HepG2 (cell line): ENCODE measurements at regions not wholly inside any gene's neighbourhood (a gene's known extent, or its start where the extent isn't known, plus 50 kb on each side); places are given as distances from the start of the nearest gene placed in this dataset.

Source experiments
- KLF12 ChIP-seq: sonication (generic); formaldehyde crosslinking; IDR thresholded peaks from 2 replicates; pipeline ENCODE4 v1.4.0; 2020; ENCODE audit warnings: missing genetic modification reagents, borderline replicate concordance
- NFIC ChIP-seq: IDR thresholded peaks from 2 replicates; pipeline ENCODE4 v1.6.1; 2012; ENCODE audit warnings: mild to moderate bottlenecking, low read length, inconsistent platforms
- PAX8 ChIP-seq: sonication (generic); formaldehyde crosslinking; IDR thresholded peaks from 2 replicates; pipeline ENCODE4 v1.8.0; 2022; ENCODE audit warnings: mild to moderate bottlenecking, missing genetic modification reagents, borderline replicate concordance
- POGZ ChIP-seq: sonication (generic); formaldehyde crosslinking; IDR thresholded peaks from 2 replicates; pipeline ENCODE4 v1.4.0; 2020; ENCODE audit warnings: mild to moderate bottlenecking, missing genetic modification reagents
- PPARG ChIP-seq: conservative IDR thresholded peaks from 2 replicates; pipeline ENCODE4 v1.6.1; 2016; ENCODE audit warnings: missing biosample characterization, missing genetic modification reagents
- SRF ChIP-seq: IDR thresholded peaks from 2 replicates; pipeline ENCODE4 v1.6.1; 2011; ENCODE audit warnings: mild to moderate bottlenecking, low read depth, low read length, moderate library complexity
- ZNF556 ChIP-seq: sonication (generic); formaldehyde crosslinking; IDR thresholded peaks from 2 replicates; pipeline ENCODE4 v1.4.0; 2020; ENCODE audit warnings: mild to moderate bottlenecking, missing genetic modification reagents, borderline replicate concordance
- ZNF558 ChIP-seq: sonication (generic); formaldehyde crosslinking; IDR thresholded peaks from 2 replicates; pipeline ENCODE4 v1.9.0; 2022; ENCODE audit warnings: mild to moderate bottlenecking, missing genetic modification reagents, borderline replicate concordance
- ZNF615 ChIP-seq: sonication (generic); formaldehyde crosslinking; IDR thresholded peaks from 2 replicates; pipeline ENCODE4 v1.5.0; 2020; ENCODE audit warnings: mild to moderate bottlenecking, missing genetic modification reagents, borderline replicate concordance
- ZNF644 ChIP-seq: IDR thresholded peaks from 2 replicates; pipeline ENCODE4 v1.6.1; 2016; ENCODE audit warnings: low read depth
- TF ChIP-seq, protein P1 (sequence below): sonication (generic); formaldehyde crosslinking; IDR thresholded peaks from 2 replicates; pipeline ENCODE4 v1.8.1; 2023; ENCODE audit warnings: mild to moderate bottlenecking, moderate library complexity, missing genetic modification reagents
- TF ChIP-seq, protein P2 (sequence below): sonication (generic); formaldehyde crosslinking; IDR thresholded peaks from 2 replicates; pipeline ENCODE4 v1.4.0; 2020; ENCODE audit warnings: missing genetic modification reagents

DNA sequence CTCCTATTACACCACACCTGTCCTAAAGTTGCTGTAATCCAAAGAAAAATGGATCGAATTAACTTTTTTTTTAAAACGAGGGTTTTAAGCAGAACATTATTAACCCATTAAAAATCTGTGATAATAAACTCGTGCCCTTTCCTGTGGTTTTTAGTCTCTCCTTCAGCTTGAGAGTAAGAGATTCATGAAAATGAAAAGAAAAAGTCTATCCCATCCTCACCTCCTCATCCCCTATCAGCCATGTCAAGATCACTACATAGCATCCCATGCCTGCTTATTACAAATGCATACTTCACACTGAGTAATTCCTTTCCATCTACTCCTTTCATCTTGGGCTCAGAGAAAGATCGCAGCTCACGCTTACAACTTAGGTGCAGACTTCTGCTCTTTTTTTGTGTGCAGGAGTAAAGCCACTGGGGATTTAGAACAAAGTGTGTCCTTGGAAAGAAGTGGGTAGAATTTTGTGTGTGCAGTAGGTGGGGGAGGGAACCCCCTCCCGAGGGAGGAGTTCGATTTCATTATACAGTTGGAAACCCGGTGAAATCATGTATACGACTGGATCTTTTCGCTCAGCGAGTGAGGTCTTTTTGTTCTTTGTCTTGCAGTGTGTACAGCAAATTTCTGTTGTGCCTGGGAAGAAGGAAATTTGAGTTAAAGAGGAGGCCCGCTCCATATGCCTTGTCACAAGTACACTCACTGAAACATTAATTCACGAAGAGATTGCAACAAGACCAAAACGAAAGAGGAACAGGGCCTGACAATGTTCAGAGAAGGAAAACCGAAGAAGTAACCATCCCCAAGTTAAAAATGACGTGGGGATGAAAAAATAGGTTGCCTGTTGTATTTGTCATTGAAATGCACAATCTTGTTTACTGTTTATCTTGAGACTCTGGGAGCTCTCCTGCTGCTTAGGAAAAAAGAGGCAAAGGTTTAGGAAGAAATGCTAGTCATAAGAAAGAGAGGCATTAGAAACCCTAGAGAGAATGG is 146.5 kb upstream of the ZNF217 start (continued):
- no peak for TF ChIP-seq KLF12 (CRISPR knock-in tag)
- 0 out of 2 replicates have a peak, but pooled peaks have one; percentile 59 for TF ChIP-seq ZNF556 (CRISPR knock-in tag)
- TF ChIP-seq SRF: no peak
- TF ChIP-seq NFIC: peak; percentile 4; the same call in 1 of the 2 replicates
- 0 out of 2 replicates have a peak, but pooled peaks have one; percentile 10 for TF ChIP-seq ZNF615 (CRISPR knock-in tag)
- no peak for TF ChIP-seq ZNF558
- TF ChIP-seq, protein P1, sequence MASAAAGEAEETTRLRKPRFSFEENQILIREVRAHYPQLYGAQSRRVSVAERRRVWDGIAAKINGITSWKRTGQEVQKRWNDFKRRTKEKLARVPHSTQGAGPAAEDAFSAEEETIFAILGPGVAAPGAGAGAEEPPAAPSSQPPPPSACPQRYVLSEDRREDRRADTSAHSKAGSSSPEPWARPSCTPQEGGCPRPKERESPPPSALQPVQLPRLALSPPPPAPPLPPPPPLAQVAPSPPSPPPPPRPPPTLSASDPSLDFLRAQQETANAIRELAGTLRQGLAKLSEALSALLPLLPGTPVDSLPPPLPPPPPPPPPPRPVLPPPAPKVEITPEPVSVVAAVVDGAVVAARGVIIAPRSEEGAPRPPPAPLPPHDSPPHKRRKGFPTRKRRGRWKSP: no peak
- TF ChIP-seq, protein P2, sequence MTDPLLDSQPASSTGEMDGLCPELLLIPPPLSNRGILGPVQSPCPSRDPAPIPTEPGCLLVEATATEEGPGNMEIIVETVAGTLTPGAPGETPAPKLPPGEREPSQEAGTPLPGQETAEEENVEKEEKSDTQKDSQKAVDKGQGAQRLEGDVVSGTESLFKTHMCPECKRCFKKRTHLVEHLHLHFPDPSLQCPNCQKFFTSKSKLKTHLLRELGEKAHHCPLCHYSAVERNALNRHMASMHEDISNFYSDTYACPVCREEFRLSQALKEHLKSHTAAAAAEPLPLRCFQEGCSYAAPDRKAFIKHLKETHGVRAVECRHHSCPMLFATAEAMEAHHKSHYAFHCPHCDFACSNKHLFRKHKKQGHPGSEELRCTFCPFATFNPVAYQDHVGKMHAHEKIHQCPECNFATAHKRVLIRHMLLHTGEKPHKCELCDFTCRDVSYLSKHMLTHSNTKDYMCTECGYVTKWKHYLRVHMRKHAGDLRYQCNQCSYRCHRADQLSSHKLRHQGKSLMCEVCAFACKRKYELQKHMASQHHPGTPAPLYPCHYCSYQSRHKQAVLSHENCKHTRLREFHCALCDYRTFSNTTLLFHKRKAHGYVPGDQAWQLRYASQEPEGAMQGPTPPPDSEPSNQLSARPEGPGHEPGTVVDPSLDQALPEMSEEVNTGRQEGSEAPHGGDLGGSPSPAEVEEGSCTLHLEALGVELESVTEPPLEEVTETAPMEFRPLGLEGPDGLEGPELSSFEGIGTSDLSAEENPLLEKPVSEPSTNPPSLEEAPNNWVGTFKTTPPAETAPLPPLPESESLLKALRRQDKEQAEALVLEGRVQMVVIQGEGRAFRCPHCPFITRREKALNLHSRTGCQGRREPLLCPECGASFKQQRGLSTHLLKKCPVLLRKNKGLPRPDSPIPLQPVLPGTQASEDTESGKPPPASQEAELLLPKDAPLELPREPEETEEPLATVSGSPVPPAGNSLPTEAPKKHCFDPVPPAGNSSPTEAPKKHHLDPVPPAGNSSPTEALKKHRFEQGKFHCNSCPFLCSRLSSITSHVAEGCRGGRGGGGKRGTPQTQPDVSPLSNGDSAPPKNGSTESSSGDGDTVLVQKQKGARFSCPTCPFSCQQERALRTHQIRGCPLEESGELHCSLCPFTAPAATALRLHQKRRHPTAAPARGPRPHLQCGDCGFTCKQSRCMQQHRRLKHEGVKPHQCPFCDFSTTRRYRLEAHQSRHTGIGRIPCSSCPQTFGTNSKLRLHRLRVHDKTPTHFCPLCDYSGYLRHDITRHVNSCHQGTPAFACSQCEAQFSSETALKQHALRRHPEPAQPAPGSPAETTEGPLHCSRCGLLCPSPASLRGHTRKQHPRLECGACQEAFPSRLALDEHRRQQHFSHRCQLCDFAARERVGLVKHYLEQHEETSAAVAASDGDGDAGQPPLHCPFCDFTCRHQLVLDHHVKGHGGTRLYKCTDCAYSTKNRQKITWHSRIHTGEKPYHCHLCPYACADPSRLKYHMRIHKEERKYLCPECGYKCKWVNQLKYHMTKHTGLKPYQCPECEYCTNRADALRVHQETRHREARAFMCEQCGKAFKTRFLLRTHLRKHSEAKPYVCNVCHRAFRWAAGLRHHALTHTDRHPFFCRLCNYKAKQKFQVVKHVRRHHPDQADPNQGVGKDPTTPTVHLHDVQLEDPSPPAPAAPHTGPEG (CRISPR knock-in tag): no peak
- TF ChIP-seq PAX8 (CRISPR knock-in tag): peak; percentile 47; the same call in 1 of the 2 replicates
- no peak for TF ChIP-seq PPARG (CRISPR knock-in tag)
- TF ChIP-seq ZNF644: 0 out of 2 replicates have a peak, but pooled peaks have one; percentile 0
- 0 out of 2 replicates have a peak, but pooled peaks have one; percentile 17 for TF ChIP-seq POGZ (CRISPR knock-in tag)
